HG03064 (cell line): ENCODE measurements at regions not wholly inside any gene's neighbourhood (a gene's known extent, or its start where the extent isn't known, plus 50 kb on each side); places are given as distances from the start of the nearest gene placed in this dataset.
"Not testable (repeated sequence)": the region's sequence is repeated elsewhere in the genome, so short reads cannot be mapped to it uniquely, and the experiment has no call there.

ENCODE experiments used
- ATAC-seq: cut with Tn5 transposase; IDR thresholded peaks from one replicate; pipeline ENCODE4 v1.9.1; 2021; ENCODE audit warnings: low read depth; ENCODE audit not compliant: unreplicated experiment

DNA sequence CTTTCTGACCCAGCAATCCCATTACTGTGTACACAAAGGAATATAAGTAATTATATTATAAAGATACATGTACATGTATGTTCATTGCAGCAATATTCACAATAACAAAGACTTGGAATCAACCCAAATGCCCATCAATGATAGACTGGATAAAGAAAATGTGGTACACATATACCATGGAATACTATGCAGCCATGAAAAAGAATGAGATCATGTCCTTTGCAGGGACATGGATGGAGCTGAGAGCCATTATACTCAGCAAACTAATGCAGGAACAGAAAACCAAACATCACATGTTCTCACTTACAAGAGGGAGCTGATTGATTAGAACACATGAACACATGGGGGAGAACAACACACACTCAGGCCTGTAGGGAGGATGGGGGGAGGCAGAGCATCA, 286.1 kb downstream of the SOCS6 start:
- not testable (repeated sequence) for ATAC-seq

- not testable (repeated sequence) for ATAC-seq
Measured at GRCh38 chr18:70569647-70570046, 280.8 kb downstream of the SOCS6 start.

DNA sequence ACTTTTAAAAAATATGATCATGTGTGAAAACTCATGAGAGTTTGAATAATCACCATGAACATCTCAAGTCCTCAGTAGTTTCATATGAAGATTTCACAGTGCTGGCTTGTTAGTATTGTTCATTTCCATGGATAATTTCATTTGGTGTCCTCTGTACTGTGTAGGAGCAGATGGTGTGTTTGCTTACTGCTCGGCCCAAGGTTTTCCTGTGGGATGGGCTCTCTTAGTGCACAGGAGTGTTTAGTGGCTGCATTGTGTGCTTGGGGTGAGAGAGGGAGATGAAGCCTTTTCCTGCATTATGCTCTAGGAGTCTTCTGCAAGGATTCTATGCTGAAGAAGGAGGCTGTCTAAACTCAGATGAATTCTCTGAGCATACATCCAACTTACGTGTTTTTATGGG, 270.6 kb downstream of the SOCS6 start:
- ATAC-seq = no peak

DNA sequence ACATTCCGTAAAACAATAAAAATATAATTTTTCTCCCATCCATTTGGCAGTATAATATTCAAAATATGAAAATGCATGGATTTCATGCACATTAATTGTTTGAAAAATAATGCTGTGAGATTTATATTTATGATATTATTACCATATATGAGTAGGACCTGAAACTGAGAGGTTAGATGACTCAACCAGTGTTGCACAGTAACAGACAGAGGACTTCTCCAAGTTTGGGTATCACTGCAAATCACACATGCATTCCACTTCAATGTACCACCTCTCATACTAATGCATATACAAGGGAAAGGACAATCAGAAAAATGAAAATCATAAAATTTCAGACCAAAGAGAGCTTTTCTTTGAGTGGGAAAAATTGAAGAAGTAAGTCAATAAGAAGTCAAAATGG, 269.5 kb downstream of the SOCS6 start:
- ATAC-seq = no peak

GRCh38 chr18:70554854-70555445, 266.1 kb downstream of the SOCS6 start:
- ATAC-seq = no peak

DNA sequence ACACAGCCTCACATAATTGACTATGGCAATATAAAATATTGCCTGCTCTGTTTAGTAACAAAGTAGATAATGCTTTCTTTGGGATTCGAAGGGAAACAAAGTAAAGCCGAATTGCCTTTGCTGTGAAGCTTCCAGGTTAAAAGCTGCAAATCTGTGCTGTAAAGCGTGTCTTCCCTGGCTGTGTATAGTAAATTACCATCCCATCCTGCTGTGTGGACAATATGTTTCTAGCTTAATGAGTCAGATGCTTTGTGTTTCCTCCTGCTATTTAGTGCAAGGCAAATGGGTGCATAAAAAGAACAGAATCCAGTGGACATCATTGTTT, 265.1 kb downstream of the SOCS6 start:
- ATAC-seq = no peak

GRCh38 chr18:70553245-70553935, 264.5 kb downstream of the SOCS6 start:
- ATAC-seq = no peak

- no peak for ATAC-seq
Measured at GRCh38 chr18:70536370-70537062, 247.7 kb downstream of the SOCS6 start.

DNA sequence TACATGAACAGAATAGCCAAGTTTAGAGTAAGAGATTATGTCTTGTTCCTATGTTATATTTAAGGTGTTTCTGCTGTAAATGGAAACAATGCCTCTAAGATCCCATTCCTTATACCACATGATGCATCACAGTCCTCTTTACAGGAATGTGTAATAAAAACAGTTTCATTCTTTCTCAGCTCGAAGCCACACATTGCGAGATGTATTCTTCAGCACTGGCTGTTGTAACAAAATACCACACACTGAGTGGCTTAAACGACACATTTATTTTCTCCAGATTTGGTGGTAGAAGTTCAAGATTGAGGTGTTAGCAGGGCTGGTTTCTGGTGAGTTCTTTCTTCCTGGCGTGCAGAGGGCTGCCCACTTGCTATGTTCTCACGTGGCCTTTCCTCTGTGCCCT, 246.2 kb downstream of the SOCS6 start:
- ATAC-seq = no peak

- not testable (repeated sequence) for ATAC-seq
Measured at GRCh38 chr18:70525322-70525721, 236.5 kb downstream of the SOCS6 start.

DNA sequence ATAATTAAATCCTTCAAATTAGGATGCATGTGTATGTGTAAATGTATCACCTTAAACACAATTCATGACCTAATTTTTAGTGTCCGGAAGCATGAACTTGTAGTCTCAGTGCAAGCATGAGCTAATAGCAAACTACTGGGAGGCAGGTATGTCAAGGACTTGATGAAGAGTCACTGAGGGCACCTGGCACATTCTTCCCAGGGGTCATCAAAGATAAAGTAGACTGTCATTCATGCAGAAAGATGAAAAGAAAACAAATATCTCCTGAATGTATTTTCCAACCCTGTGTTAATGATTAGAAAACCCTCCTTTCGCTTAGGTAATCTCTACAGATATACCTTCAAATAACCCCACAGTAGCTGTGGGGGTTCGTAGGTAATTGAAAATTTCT, 234.9 kb downstream of the SOCS6 start:
- no peak for ATAC-seq

DNA sequence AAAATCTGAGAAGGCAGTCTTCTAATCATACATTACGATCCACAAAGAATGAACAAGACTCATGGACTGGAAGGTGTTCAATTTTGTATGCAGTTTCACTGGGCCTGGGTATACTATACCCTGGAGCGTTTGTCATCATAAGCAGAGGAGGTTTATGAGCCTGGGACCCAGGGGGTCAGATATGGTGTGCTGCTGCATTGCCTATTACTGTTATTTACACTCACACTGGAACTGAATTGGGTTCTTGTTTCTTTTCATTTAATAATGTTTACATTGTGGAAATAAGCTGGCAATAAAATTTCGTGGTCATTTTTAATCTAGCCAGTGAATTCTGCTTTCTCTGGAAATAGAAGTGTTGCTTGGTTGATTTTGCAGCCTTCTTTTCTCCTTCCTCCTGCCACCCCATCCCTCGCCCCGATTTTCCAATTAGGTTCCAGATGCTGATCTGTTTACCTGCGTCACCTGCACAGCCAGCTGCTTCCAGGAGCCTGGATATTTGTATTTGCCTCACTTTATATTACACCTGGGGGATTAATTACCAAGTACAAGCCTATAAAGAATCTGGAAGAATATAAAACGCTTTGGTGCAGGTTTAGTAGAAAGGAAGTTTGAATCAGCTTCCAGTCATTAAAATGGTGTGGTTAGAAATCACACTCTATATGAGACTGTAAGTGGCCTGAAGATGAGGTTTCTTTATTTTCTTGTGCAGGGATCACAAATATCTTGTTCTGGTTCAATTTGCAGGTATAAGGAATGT, 234.4 kb downstream of the SOCS6 start:
- ATAC-seq = no peak

DNA sequence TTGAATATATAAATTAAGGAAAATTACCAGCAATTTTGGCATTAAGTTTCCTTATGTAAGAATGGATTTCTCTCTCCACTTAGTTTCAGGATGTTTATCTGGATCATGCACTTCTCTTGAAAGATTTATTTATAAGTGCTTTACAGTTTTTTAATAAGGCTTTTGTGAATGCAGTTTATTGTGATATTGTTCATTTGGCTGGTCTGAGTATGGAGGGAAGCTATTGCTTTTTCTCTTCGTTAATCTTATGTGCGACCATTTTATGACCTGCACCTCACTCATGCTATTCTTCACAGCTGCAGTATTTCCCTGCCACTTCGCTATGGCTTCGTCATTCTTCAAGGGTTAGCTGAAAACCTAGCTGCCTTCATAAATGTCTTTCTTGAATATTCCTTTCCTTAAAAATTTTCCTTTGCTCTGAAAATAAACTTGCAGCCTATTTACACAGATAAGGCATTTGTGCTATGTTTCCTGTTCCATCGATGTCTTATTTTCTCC, 233.4 kb downstream of the SOCS6 start:
- ATAC-seq = no peak

DNA sequence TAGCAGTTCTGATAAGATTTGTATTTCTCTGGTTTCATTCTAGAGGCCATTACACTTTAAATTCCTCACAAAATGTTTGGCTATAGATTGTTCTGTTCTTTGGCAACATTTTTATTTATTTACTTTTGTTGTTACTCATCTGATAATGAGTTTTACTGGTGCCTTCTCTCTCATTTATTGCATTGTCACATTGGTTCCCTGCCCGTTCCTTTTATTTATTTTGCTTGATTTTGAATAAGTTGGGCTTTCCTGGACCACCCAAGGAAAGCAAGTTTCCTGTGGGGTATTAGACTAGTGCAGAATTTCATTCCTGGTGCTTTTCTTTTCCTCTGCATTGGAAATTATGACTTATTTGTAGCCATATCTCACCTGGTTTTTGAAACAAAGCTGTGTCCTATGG, 232.0 kb downstream of the SOCS6 start:
- ATAC-seq = no peak

- no peak for ATAC-seq
Measured at GRCh38 chr18:70513502-70514171, 224.8 kb downstream of the SOCS6 start.

DNA sequence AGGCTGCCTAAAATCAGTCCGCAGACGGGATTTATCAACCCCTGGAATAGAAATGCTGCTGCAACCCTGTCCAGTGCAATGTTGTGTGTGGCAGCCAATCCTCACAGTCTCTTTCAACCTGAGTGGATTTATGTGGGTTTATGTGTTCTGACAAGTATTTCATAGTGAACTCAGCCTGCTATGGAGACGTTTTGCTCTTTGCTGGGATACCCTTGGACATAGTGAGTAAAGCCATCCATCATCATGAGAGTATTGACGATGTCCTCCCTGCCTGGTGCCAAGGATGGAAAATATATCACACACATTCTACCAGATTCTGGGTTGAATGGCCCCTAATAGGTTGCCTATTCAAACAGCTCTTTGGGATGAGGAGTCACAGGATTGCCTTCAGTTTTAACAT, 219.1 kb downstream of the SOCS6 start:
- no peak for ATAC-seq

DNA sequence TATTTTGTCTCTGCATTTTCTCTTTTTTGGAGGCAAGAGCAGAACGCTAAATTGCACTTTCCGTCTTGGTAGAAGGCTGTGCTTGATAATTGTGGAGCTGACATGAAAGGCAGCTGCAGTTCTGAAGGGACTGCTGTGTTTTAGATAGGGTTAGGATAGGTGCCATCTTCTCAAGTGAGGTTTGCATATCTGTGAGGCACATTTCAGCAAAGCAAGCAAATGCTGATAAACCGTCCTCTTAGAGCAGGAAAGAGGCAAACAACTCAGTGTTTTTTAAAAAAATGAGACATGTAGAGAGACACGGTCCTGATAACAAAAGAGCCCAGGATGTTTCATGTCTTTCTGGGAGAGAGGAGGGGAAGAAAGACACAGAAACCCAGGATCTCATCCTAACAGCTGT, 217.7 kb downstream of the SOCS6 start:
- ATAC-seq = no peak

GRCh38 chr18:70503060-70503459, 214.2 kb downstream of the SOCS6 start:
- no peak for ATAC-seq

- no peak for ATAC-seq
Measured at GRCh38 chr18:70501358-70501757, 212.5 kb downstream of the SOCS6 start.

GRCh38 chr18:70500748-70501147, 211.9 kb downstream of the SOCS6 start:
- ATAC-seq = no peak

- ATAC-seq = no peak
Measured at GRCh38 chr18:70499218-70499691, 210.4 kb downstream of the SOCS6 start.
